Left lung (tissue), 4 donors: ENCODE measurements at regions not wholly inside any gene's neighbourhood (a gene's known extent, or its start where the extent isn't known, plus 50 kb on each side); places are given as distances from the start of the nearest gene placed in this dataset.

Source experiments
- ATAC-seq: fragments of 200-7000 bp; cut with Tn5 transposase; one replicate; pipeline ENCODE4 v1.9.1; 2020; ENCODE audit warnings: moderate library complexity
- DNase-seq, 4 donors: peaks; one replicate each; pipeline ENCODE4 v3.0.0-alpha.2; 2013 to 2020
- H3K27ac ChIP-seq, 2 donors: fragments of 200-600 bp; sonication (generic) in 1 of 2; one replicate each; pipeline versions ENCODE4 v1.5.0 to v1.8.0; 2020 to 2021
- H3K27me3 ChIP-seq, 2 donors: fragments of 200-600 bp; sonication (generic) in 1 of 2; one replicate each; pipeline versions ENCODE4 v1.5.0 to v1.8.0; 2020 to 2021
- H3K36me3 ChIP-seq, 2 donors: fragments of 200-600 bp; sonication (generic) in 1 of 2; one replicate each; pipeline versions ENCODE4 v1.5.0 to v1.8.0; 2020 to 2021
- H3K4me1 ChIP-seq, 2 donors: fragments of 200-600 bp; one replicate each; pipeline ENCODE4 v1.8.0; 2021
- H3K4me3 ChIP-seq, 2 donors: fragments of 200-600 bp; sonication (generic) in 1 of 2; one replicate each; pipeline versions ENCODE4 v1.5.0 to v1.8.0; 2020 to 2021; ENCODE audit warnings: mild to moderate bottlenecking in 1 of 2
- H3K9me3 ChIP-seq, 2 donors: fragments of 200-600 bp; sonication (generic) in 1 of 2; one replicate each; pipeline versions ENCODE4 v1.5.0 to v1.8.0; 2020 to 2021
- CTCF ChIP-seq, 2 donors: fragments of 200-600 bp; sonication (generic) in 1 of 2; IDR thresholded peaks; one replicate each; pipeline versions ENCODE4 v1.5.0 to v1.8.0; 2021; ENCODE audit warnings: antibody characterized with exemption in 2 of 2
- intact Hi-C, 2 donors: fragments of 100-400 bp; cut with DNase I; formaldehyde crosslinking; loops; one replicate each; pipeline versions ENCODE4 v1.11.2 to v1.14.2; 2022
- donor health status: DM: no; HTN: yes; CAD: no.
- donor health status: DM: no; HTN: no; CAD: no.

- Histone ChIP-seq H3K9me3 (peaks cover 0 to 4% of the 10 kb centered on the region in 2 donors), H3K27me3 (no peaks in the 10 kb centered on the region), H3K4me1 (no peaks in the 10 kb centered on the region), H3K36me3 (no peaks in the 10 kb centered on the region), H3K27ac (no peak overlapping the region), H3K4me3 (no peak overlapping the region)
- intact Hi-C loops: no loop called here
- no peak for TF ChIP-seq CTCF (IDR thresholded peaks at IDR 0.05)
- DNase-seq: no peak
- ATAC-seq: no peak
These were observed 283.2 kb downstream of the SHOX2 start for GRCh38 chr3:157823050-157823449.

- H3K27me3 ChIP-seq: no peaks in the 10 kb centered on the region
- H3K27ac ChIP-seq: no peak overlapping the region
- no peaks in the 10 kb centered on the region for H3K36me3 ChIP-seq
- TF ChIP-seq CTCF (IDR thresholded peaks at IDR 0.05): no peak
- H3K4me3 ChIP-seq: no peak overlapping the region
- H3K9me3 ChIP-seq: no peaks in the 10 kb centered on the region
- intact Hi-C loops: no loop called here
- ATAC-seq: no peak
- no peaks in the 10 kb centered on the region for H3K4me1 ChIP-seq
- no peak for DNase-seq
These were observed 286.1 kb downstream of the SHOX2 start for GRCh38 chr3:157820157-157820517.

GRCh38 chr3:157819270-157820156, 286.7 kb downstream of the SHOX2 start:
- Histone ChIP-seq H3K27me3 (no peaks in the 10 kb centered on the region), H3K27ac (no peak overlapping the region), H3K36me3 (no peaks in the 10 kb centered on the region), H3K4me3 (no peak overlapping the region), H3K9me3 (no peaks in the 10 kb centered on the region), H3K4me1 (no peaks in the 10 kb centered on the region)
- intact Hi-C loops: no loop called here
- ATAC-seq: peak; percentile 17
- DNase-seq: no peak
- TF ChIP-seq CTCF (IDR thresholded peaks at IDR 0.05): no peak

GRCh38 chr3:157816896-157817295, 289.3 kb downstream of the SHOX2 start:
- no peaks in the 10 kb centered on the region for H3K27me3 ChIP-seq
- H3K4me3 ChIP-seq: no peak overlapping the region
- ATAC-seq (no peak), DNase-seq (no peak)
- no peaks in the 10 kb centered on the region for H3K9me3 ChIP-seq
- no peak overlapping the region for H3K27ac ChIP-seq
- intact Hi-C loops: no loop called here
- H3K36me3 ChIP-seq: no peaks in the 10 kb centered on the region
- no peaks in the 10 kb centered on the region for H3K4me1 ChIP-seq
- no peak for TF ChIP-seq CTCF (IDR thresholded peaks at IDR 0.05)

GRCh38 chr3:157816296-157816695, 289.9 kb downstream of the SHOX2 start:
- Histone ChIP-seq H3K36me3 (no peaks in the 10 kb centered on the region), H3K9me3 (no peaks in the 10 kb centered on the region), H3K4me3 (no peak overlapping the region), H3K4me1 (no peaks in the 10 kb centered on the region), H3K27me3 (no peaks in the 10 kb centered on the region), H3K27ac (no peak overlapping the region)
- DNase-seq (no peak), ATAC-seq (no peak)
- no peak for TF ChIP-seq CTCF (IDR thresholded peaks at IDR 0.05)
- intact Hi-C loops: no loop called here
